ENCODE measurements at regions not wholly inside any gene's neighbourhood (a gene's known extent, or its start where the extent isn't known, plus 50 kb on each side); places are given as distances from the start of the nearest gene placed in this dataset.

GRCh38 chr4:163623787-163624186, 129.3 kb downstream of the TMA16 start:
- no peak for DNase-seq

GRCh38 chr4:163624727-163625126, 130.2 kb downstream of the TMA16 start:
- peak in 1 of 2 donors; percentile 12 for DNase-seq

- no peak for DNase-seq
These were observed 136.8 kb downstream of the TMA16 start for GRCh38 chr4:163631288-163631687.

GRCh38 chr4:163638909-163639308, 144.4 kb downstream of the TMA16 start:
- DNase-seq = no peak

GRCh38 chr4:163649557-163650091, 155.1 kb downstream of the TMA16 start:
- no peak for DNase-seq

GRCh38 chr4:163651761-163652160, 157.3 kb downstream of the TMA16 start:
- DNase-seq = no peak

GRCh38 chr4:163654621-163655020, 160.1 kb downstream of the TMA16 start:
- no peak for DNase-seq

GRCh38 chr4:163660636-163661035, 166.1 kb downstream of the TMA16 start:
- no peak for DNase-seq

GRCh38 chr4:163662768-163663167, 168.3 kb downstream of the TMA16 start:
- DNase-seq = no peak

GRCh38 chr4:163663454-163664225, 169.2 kb downstream of the TMA16 start:
- peak in 1 of 2 donors; percentile 15 for DNase-seq

GRCh38 chr4:163665101-163665500, 170.6 kb downstream of the TMA16 start:
- DNase-seq = no peak

GRCh38 chr4:163665521-163666331, 171.2 kb downstream of the TMA16 start:
- DNase-seq = no peak

GRCh38 chr4:163666332-163666873, 171.9 kb downstream of the TMA16 start:
- DNase-seq = no peak

GRCh38 chr4:163672751-163673150, 178.3 kb downstream of the TMA16 start:
- DNase-seq = no peak

GRCh38 chr4:163673848-163674697, 179.6 kb downstream of the TMA16 start:
- DNase-seq = no peak

GRCh38 chr4:163679189-163679588, 184.7 kb downstream of the TMA16 start:
- DNase-seq = no peak

- DNase-seq = no peak
These were observed 186.1 kb downstream of the TMA16 start for GRCh38 chr4:163680386-163681098.

- peak; percentile 36 to 76 for DNase-seq
These were observed 186.8 kb downstream of the TMA16 start for GRCh38 chr4:163681208-163681821.

GRCh38 chr4:163688856-163689255, 194.4 kb downstream of the TMA16 start:
- no peak for DNase-seq

- DNase-seq = no peak
These were observed 198.7 kb downstream of the TMA16 start for GRCh38 chr4:163693211-163693610.

- DNase-seq = no peak
These were observed 199.3 kb downstream of the TMA16 start for GRCh38 chr4:163693776-163694175.
